ENCODE measurements at regions not wholly inside any gene's neighbourhood (a gene's known extent, or its start where the extent isn't known, plus 50 kb on each side); places are given as distances from the start of the nearest gene placed in this dataset.

GRCh38 chr13:106056851-106057250, 478.6 kb downstream of the EFNB2 start:
- no peak overlapping the region for H3K4me3 ChIP-seq (ENCODE audit: severe bottlenecking)
- no peak for TF ChIP-seq CTCF (IDR thresholded peaks at IDR 0.05; ENCODE audit: poor library complexity, severe bottlenecking)
- no peaks in the 10 kb centered on the region for H3K27me3 ChIP-seq (ENCODE audit: insufficient read depth, poor library complexity, severe bottlenecking)
- no peaks in the 10 kb centered on the region for H3K4me1 ChIP-seq (ENCODE audit: insufficient read depth, poor library complexity, severe bottlenecking)
- DNase-seq (ENCODE audit: low spot score) (no peak), ATAC-seq (ENCODE audit: low read depth) (no peak)
- no peaks in the 10 kb centered on the region for H3K9me3 ChIP-seq (ENCODE audit: severe bottlenecking)
- H3K36me3 ChIP-seq (ENCODE audit: low read depth) = no peaks in the 10 kb centered on the region
- H3K27ac ChIP-seq (ENCODE audit: poor library complexity, severe bottlenecking) = no peak overlapping the region

GRCh38 chr13:106052200-106052767, 483.2 kb downstream of the EFNB2 start:
- Histone ChIP-seq H3K9me3 (ENCODE audit: severe bottlenecking) (no peaks in the 10 kb centered on the region), H3K4me3 (ENCODE audit: severe bottlenecking) (no peak overlapping the region), H3K36me3 (ENCODE audit: low read depth) (no peaks in the 10 kb centered on the region), H3K27me3 (ENCODE audit: insufficient read depth, poor library complexity, severe bottlenecking) (no peaks in the 10 kb centered on the region), H3K27ac (ENCODE audit: poor library complexity, severe bottlenecking) (no peak overlapping the region), H3K4me1 (ENCODE audit: insufficient read depth, poor library complexity, severe bottlenecking) (no peaks in the 10 kb centered on the region)
- no peak for ATAC-seq (ENCODE audit: low read depth)
- no peak for TF ChIP-seq CTCF (IDR thresholded peaks at IDR 0.05; ENCODE audit: poor library complexity, severe bottlenecking)
- no peak for DNase-seq (ENCODE audit: low spot score)

GRCh38 chr13:106049171-106049570, 486.3 kb downstream of the EFNB2 start:
- no peak for ATAC-seq (ENCODE audit: low read depth)
- H3K27ac ChIP-seq (ENCODE audit: poor library complexity, severe bottlenecking) = no peak overlapping the region
- H3K36me3 ChIP-seq (ENCODE audit: low read depth) = no peaks in the 10 kb centered on the region
- DNase-seq (ENCODE audit: low spot score) = no peak
- no peak overlapping the region for H3K4me3 ChIP-seq (ENCODE audit: severe bottlenecking)
- no peak for TF ChIP-seq CTCF (IDR thresholded peaks at IDR 0.05; ENCODE audit: poor library complexity, severe bottlenecking)
- no peaks in the 10 kb centered on the region for H3K27me3 ChIP-seq (ENCODE audit: insufficient read depth, poor library complexity, severe bottlenecking)
- no peaks in the 10 kb centered on the region for H3K9me3 ChIP-seq (ENCODE audit: severe bottlenecking)
- H3K4me1 ChIP-seq (ENCODE audit: insufficient read depth, poor library complexity, severe bottlenecking) = no peaks in the 10 kb centered on the region

- H3K27me3 ChIP-seq (ENCODE audit: insufficient read depth, poor library complexity, severe bottlenecking) = no peaks in the 10 kb centered on the region
- no peak for TF ChIP-seq CTCF (IDR thresholded peaks at IDR 0.05; ENCODE audit: poor library complexity, severe bottlenecking)
- H3K4me3 ChIP-seq (ENCODE audit: severe bottlenecking) = no peak overlapping the region
- H3K9me3 ChIP-seq (ENCODE audit: severe bottlenecking) = no peaks in the 10 kb centered on the region
- DNase-seq (ENCODE audit: low spot score) (no peak), ATAC-seq (ENCODE audit: low read depth) (no peak)
- no peak overlapping the region for H3K27ac ChIP-seq (ENCODE audit: poor library complexity, severe bottlenecking)
- no peaks in the 10 kb centered on the region for H3K36me3 ChIP-seq (ENCODE audit: low read depth)
- no peaks in the 10 kb centered on the region for H3K4me1 ChIP-seq (ENCODE audit: insufficient read depth, poor library complexity, severe bottlenecking)
Observed at GRCh38 chr13:106048386-106048785, 487.1 kb downstream of the EFNB2 start.

- H3K4me1 ChIP-seq (ENCODE audit: insufficient read depth, poor library complexity, severe bottlenecking) = no peaks in the 10 kb centered on the region
Observed at GRCh38 chr13:106047859-106048258, 487.6 kb downstream of the EFNB2 start.

More at GRCh38 chr13:106047859-106048258, 487.6 kb downstream of the EFNB2 start:
- Histone ChIP-seq H3K27ac (ENCODE audit: poor library complexity, severe bottlenecking) (no peak overlapping the region), H3K36me3 (ENCODE audit: low read depth) (no peaks in the 10 kb centered on the region), H3K27me3 (ENCODE audit: insufficient read depth, poor library complexity, severe bottlenecking) (no peaks in the 10 kb centered on the region), H3K4me3 (ENCODE audit: severe bottlenecking) (no peak overlapping the region), H3K9me3 (ENCODE audit: severe bottlenecking) (no peaks in the 10 kb centered on the region)
- ATAC-seq (ENCODE audit: low read depth) (no peak), DNase-seq (ENCODE audit: low spot score) (no peak)
- no peak for TF ChIP-seq CTCF (IDR thresholded peaks at IDR 0.05; ENCODE audit: poor library complexity, severe bottlenecking)

All from RWPE2 (cell line).